GM18951 (cell line): ENCODE measurements at regions not wholly inside any gene's neighbourhood (a gene's known extent, or its start where the extent isn't known, plus 50 kb on each side); places are given as distances from the start of the nearest gene placed in this dataset.

ENCODE experiments used
- POLR2A ChIP-seq: IDR thresholded peaks from 4 replicates; pipeline ENCODE4 v1.6.1; 2011; ENCODE audit warnings: mild to moderate bottlenecking; ENCODE audit not compliant: insufficient read length, insufficient read depth; ENCODE audit errors: extremely low read depth
- in situ Hi-C: fragments of 300-500 bp; cut with MboI; formaldehyde crosslinking; loops from one replicate; pipeline ENCODE4 v1.12.0; 2022; ENCODE audit warnings: low sequenced_read_pairs, mixed read lengths, inconsistent platforms; ENCODE audit not compliant: unreplicated experiment

DNA sequence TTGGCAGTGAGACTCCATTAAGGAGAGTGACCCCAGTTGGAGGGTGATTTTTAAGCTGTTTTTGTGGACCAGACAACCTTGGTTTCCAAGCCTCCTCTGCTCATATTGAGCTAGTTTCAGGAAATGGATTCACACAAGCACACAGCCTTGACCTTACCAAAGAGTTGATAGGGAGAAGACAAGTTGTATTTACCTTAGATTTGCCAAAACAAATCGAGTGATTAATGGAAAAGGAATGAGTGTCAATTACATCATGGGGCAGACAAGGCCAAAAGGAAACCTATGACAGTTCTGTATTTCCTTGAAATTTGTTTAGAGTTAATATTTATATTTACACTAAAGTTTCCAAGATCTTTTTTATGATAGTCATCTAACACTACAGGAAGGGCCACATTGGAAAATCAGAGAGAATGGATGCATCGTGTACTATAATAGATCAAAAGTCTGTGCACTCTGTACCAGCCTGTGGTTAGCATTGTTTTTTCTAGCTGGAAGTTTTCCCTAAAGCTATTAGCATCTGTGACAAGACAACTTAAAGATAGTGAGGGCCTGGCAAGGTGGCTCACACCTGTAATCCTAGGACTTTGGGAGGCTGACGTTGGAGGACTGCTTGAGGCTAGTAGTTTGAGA, 86.0 kb upstream of the FER start:
- in situ Hi-C loops = no loop called here
- no peak for TF ChIP-seq POLR2A

DNA sequence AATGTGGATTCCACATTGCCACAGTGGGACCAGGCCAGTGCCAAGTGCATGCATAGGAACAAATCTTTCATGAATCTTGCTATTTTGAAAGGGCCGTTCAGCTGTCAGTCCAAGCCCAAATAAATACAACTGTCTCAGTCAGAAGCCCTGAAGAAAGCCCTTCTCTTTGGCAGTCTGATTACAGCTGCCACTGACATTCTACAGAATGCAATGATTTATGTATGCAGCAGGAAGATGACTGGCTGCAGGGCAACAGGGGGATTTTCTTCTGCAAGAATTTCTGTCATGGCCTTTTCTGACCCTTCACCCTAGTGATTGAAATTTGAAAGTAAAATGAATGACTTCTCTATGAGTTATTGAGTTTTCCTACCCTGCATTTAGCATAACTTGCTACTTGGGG, 86.7 kb upstream of the FER start:
- in situ Hi-C loops = no loop called here
- no peak for TF ChIP-seq POLR2A

DNA sequence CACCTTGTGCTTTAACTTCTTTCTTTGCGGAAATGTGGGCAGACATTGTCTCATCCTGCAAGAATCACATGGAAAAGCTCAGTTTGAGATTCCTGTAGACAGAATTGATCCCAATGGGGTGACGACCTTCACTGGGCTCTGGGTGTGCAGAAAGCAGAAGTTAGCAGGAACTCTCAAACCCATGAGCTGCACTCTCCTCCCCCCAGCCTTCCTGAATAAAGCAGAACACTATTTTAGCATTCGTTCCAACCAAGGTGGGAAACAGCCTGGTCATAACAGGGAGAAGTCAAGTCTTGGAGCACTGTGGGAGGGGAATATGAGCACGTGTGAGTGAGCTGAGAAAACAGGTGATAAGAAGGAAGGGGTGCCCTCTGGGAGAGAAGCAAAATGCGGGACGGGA, 87.4 kb upstream of the FER start:
- in situ Hi-C loops = no loop called here
- TF ChIP-seq POLR2A = no peak

DNA sequence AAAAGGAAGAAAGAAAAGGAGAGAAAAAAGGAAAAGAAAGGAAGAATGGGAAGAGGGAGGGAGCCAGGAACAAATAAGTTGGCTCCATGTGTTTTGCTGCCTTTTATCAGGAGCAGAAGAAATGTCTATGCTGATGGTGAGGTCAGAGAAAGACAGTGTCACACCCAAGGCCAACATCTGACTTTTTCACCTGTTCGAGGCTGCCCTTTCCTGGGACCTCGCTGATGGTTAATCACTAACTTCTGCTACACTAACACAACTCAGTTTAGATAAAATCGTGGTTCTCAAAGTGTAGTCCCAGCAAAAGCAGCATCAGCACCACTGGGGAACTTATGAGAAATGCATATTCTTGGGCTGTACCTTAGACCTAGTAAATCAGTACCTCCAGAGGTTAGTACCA, 88.2 kb upstream of the FER start:
- TF ChIP-seq POLR2A = no peak
- in situ Hi-C loops = no loop called here

DNA sequence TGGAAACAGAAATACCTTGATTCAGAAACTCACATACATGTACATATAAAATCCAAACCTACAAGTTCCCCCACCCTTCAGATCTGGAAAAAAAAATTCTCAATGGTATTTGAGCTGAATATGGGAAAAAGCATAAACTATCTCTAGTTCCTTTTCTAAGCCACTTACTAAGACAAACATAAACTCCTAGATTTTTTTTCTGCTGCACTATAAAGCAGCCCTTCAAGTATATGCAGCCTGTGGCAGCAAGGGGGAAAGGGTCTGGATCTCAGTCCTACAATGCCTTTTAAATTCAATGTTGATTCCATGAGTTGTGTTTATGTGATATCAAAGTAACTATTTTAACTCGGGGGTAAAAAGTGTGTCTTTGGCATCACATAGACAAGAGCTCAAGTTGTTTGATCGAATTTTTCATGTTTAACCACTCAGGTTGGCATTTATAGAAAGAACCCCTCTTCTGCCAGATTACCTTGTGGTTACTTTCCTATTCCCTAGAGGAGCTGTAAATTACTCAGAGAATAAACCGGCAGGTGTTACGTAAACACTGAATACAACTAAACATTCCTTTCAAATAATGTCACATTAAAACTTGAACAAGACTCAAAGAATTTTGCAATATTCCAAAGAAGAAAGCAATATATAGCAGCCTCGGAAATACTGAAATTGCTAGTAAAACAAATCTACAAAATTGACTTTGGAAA, 91.8 kb upstream of the FER start:
- TF ChIP-seq POLR2A = no peak
- in situ Hi-C loops = no loop called here

DNA sequence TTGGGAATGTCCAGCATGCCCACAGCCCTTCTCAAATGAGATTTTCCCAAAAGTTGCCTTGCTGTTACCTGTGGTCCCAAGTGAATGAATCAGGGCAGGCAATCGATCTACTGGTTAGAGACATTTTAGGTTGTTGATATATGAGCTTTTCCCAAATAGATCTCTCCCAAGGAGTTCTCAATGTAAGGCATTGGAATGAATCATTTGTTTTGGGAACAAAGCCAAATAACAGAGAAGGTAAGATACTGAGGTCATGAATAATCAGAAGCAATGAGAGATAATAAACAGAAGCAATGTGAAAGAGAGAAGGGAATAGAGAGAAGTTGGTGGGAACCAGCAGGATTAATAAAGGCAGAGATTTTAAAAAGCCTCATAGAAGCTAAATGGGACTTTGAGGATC, 93.6 kb upstream of the FER start:
- no peak for TF ChIP-seq POLR2A
- in situ Hi-C loops = no loop called here

DNA sequence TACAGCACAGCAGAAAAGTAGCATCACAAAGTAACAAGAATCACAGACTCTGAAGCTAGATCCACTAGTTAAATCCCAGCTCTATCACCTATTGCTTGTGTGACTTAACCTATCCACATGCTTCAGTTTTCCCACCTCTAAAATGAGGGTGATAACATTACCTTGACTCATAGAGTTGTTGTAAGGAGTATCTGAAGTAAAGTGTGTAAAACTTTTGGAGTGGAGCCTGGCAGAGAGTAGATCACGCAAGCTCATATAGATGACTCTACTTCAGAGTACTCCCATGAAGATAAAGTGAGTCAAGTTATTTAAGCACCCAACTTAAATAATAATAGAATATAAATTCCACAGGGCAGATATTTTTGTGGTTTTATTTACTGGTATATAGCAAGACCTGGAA, 94.5 kb upstream of the FER start:
- in situ Hi-C loops = no loop called here
- no peak for TF ChIP-seq POLR2A

DNA sequence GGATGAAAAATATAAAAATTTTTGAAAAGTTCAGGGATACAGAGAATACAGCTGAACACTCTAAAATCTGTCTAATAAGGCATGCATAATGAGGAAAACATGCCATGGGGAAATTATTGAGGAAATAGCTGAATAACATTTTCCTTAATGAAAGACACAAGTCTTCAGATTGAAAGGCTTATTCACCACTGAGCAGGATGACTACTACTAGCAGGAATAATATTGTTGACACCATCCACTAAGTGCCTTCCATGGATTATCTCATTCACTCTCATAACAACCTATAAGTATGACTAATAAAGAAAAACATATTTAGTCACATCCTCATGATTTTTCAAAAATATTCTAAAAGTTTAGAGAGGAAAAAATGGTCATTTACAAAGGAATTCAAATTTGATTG, 96.7 kb upstream of the FER start:
- in situ Hi-C loops = no loop called here
- TF ChIP-seq POLR2A = no peak

DNA sequence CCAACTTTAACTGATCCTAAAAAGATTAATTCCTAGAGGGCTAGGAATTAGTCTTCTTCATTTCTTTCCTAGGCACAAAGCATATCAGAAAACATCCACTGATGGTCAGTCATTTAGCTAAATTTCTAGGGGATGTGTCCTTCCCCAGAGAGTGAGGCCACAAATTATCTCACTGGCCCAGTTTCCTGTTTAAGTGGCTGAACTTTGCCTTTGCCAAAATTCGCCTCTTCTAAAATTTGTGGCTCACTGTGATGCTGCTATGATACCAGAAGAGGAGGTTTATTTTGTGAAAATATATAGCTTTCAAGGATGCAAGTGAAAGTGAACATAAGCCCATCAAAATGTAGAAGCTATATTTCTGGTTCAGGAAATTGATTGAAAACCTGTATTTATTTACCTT, 98.1 kb upstream of the FER start:
- no peak for TF ChIP-seq POLR2A
- in situ Hi-C loops = no loop called here

DNA sequence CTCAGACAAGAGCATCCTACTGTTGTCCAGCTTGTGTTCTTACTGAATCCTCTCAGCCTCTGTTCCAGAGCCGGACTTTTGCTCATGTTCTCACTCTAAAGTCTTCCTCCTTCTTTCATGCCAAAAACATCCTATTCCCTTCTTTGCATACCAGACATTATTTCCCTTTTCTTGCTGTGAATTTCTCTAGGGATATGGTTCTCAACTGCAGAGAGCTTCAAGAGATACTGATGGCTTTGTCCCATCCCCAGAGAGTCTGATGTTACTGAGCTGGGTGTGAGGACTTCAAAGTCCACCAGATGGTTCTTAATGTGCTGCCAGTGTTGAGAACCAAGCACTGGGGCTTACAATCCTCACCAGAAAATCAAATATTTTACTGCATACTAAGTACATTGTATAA, 98.6 kb upstream of the FER start:
- TF ChIP-seq POLR2A = no peak
- in situ Hi-C loops = no loop called here

DNA sequence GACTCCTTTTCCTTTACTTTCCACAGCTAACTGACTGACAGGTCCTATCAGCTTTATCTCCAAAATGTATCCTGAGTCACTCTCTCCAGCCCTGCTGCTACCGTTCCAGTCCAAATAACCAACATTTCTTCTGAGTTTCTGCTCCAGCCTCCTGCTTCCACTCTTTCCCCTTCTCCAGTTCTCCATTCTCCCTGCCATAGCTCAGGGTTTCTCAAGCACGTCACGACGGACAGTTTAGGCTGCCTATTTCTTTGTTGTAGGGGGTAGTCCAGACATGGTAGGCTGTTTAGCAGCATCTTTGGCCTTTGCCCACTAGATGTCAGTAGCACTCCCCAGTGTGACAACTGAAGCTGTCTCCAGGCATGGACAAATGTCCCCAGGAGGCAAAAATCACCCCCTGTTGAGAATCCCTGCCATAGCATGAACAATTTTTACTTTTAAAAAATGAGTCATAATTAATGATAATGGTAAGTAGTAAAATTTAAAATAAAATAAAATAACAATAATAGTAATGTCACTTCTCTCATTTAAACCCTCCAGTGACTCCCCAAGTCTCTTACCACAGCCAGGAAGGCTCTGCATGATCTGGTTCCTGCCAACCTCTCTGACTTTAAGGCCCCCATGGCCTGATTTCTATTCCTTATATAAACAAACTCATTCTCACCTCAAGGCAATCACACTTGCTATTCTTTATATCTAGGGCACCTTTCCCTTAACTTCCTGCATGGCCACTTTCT, 105.4 kb upstream of the FER start:
- in situ Hi-C loops = no loop called here
- no peak for TF ChIP-seq POLR2A

DNA sequence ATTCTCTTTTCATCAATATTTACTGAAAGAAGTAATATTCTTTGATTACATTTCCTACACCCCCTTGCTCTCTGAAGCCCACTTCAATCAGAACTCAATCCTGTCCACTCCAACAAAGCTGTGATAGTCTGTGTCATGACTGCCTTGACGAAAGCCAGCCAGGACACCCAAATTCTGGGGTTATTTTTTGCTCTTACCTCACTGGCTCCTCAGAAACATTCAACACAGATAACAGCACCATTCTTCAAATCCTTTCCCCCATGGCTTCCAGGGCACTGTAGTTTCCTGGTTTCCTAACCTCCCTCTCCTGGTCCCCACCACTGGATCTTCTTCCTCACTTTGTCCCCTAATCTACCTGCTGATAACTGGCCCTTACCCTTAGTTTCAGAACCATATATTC, 106.1 kb upstream of the FER start:
- no peak for TF ChIP-seq POLR2A
- in situ Hi-C loops = no loop called here

DNA sequence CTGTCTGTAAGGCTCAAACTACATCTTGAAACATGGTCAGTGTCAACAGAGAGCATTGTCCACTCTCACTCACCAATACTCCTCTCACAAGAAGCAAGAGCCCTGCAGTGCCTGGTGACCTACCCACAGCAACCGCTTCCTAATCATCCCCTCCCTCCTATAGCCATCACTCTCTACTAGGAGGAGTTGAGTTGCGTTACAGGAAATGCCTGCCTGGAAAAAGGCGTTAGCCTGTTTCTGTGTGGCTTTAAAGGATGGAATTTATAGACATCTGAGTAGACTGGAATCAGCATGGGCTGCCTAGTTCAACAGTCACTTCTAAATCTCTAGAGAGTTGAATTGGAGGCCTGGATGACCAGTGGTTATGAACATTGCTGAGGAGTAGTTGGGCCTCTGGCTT, 108.3 kb upstream of the FER start:
- in situ Hi-C loops = no loop called here
- TF ChIP-seq POLR2A = no peak

DNA sequence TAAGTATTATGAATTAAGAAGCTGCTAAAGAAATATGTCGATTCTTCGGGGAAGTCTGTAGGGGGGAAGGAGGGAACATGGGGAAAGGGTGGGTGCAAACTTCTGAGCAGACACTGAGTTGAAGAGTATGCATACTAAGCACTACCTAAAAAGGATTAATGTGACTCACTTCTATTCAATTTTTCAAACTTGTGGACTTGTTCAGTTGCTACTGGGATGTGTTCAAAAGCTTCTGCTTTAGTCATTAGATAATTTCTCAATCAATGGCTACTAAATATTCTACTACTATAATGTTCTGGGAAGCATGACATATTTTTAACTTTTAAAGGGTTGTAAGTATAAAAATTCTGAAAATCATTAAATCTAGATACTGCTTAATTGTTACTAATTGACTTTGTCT, 109.7 kb upstream of the FER start:
- no peak for TF ChIP-seq POLR2A
- in situ Hi-C loops = no loop called here
